OCI-M2 (cell line): ENCODE measurements at regions not wholly inside any gene's neighbourhood (a gene's known extent, or its start where the extent isn't known, plus 50 kb on each side); places are given as distances from the start of the nearest gene placed in this dataset.

ENCODE experiments used
- DNase-seq: peaks from one replicate; lab custom pipeline; 2025; ENCODE audit not compliant: unreplicated experiment; lab: John Stamatoyannopoulos, UW

- DNase-seq: no peak
These were observed 207.6 kb downstream of the CETN3 start for GRCh38 chr5:90201923-90202322.

GRCh38 chr5:90193185-90193822, 216.3 kb downstream of the CETN3 start:
- no peak for DNase-seq

GRCh38 chr5:90191352-90192045, 218.1 kb downstream of the CETN3 start:
- no peak for DNase-seq

- no peak for DNase-seq
These were observed 223.6 kb downstream of the CETN3 start for GRCh38 chr5:90185897-90186468.

GRCh38 chr5:90184764-90185163, 224.8 kb downstream of the CETN3 start:
- no peak for DNase-seq

- no peak for DNase-seq
These were observed 226.8 kb downstream of the CETN3 start for GRCh38 chr5:90182726-90183125.

GRCh38 chr5:90174236-90174635, 235.3 kb downstream of the CETN3 start:
- DNase-seq: no peak

GRCh38 chr5:90173299-90174030, 236.1 kb downstream of the CETN3 start:
- no peak for DNase-seq

GRCh38 chr5:90171466-90171865, 238.1 kb downstream of the CETN3 start:
- DNase-seq: no peak

- DNase-seq: no peak
These were observed 239.3 kb downstream of the CETN3 start for GRCh38 chr5:90170261-90170660.

GRCh38 chr5:90169078-90169477, 240.5 kb downstream of the CETN3 start:
- DNase-seq: no peak

- no peak for DNase-seq
These were observed 241.2 kb downstream of the CETN3 start for GRCh38 chr5:90168399-90168798.

GRCh38 chr5:90166816-90167215, 242.7 kb downstream of the CETN3 start:
- no peak for DNase-seq

GRCh38 chr5:90162324-90162723, 247.2 kb downstream of the CETN3 start:
- no peak for DNase-seq

- no peak for DNase-seq
These were observed 248.1 kb downstream of the CETN3 start for GRCh38 chr5:90161414-90161813.

GRCh38 chr5:90158131-90158530, 251.4 kb downstream of the CETN3 start:
- no peak for DNase-seq

GRCh38 chr5:90153031-90153430, 256.5 kb downstream of the CETN3 start:
- no peak for DNase-seq

- no peak for DNase-seq
These were observed 264.8 kb downstream of the CETN3 start for GRCh38 chr5:90144625-90145327.

GRCh38 chr5:90142541-90142940, 267.0 kb downstream of the CETN3 start:
- no peak for DNase-seq

GRCh38 chr5:90141984-90142383, 267.6 kb downstream of the CETN3 start:
- no peak for DNase-seq

- no peak for DNase-seq
These were observed 272.5 kb downstream of the CETN3 start for GRCh38 chr5:90136952-90137528.
